ENCODE measurements at regions not wholly inside any gene's neighbourhood (a gene's known extent, or its start where the extent isn't known, plus 50 kb on each side); places are given as distances from the start of the nearest gene placed in this dataset.

DNA sequence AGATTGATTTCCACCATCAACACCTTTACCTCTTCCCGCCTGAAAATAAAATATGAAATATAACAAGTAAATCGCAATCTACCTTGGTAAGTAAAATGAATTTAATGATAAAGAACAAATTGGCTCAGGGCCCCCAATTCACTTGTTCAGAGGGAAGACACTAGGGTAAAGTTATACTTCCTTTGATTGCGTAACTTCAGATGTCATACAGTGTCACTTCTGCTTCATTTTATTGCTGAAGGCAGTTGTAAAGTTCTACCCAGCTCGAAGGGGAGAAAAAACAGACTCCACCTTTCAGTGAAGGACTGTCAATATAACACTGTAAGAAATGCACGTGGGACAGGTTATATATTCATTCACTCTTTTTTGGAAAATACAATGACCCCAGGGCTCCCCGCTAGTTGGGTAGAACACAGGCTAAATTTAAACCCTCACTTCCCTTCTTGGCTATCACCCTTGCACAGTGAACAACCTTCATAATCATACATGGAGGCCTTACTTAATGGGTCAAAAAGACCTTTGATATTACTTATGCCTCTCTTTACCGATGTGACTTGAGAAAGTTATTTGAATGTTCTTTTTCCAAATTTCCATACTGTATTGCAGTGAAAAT lies 848.8 kb downstream of the MAT2B start:
- no peak for DNase-seq (ENCODE audit: low read depth)
- TF ChIP-seq CTCF (IDR thresholded peaks at IDR 0.05; ENCODE audit: control insufficient read depth, extremely low read depth, insufficient read depth): no peak
- no peak overlapping the region for H3K4me3 ChIP-seq (ENCODE audit: low read depth, low read length)

DNA sequence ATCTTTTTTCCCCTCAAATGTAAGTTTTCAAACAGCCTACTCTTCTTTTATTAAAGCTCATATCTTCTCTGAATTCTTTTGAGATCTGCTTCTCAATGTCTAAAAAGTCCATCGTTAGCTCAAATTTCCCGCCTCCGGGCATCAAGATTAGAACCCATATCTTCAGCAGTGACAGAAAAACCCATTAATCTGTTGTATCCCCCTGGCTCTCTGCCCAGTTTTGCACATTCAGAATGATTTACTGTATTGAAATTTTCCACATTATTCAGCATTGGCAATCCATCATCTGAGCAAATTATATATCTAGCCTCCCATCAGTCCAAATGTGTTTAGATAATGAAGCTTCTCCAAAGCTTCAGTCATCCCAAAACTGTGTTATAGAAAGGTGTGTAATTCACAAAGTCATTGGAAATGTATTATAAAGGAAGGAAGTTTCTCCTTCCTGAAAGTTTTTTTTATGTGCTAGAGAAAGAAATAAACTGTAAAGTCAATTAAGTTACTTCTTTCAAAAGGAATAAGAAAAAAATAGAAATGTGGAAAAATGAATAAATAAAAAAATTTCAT lies 849.9 kb downstream of the MAT2B start:
- no peak for TF ChIP-seq CTCF (IDR thresholded peaks at IDR 0.05; ENCODE audit: control insufficient read depth, extremely low read depth, insufficient read depth)
- H3K4me3 ChIP-seq (ENCODE audit: low read depth, low read length): no peak overlapping the region
- DNase-seq (ENCODE audit: low read depth): no peak

- no peak for DNase-seq (ENCODE audit: low read depth)
- TF ChIP-seq CTCF (IDR thresholded peaks at IDR 0.05; ENCODE audit: control insufficient read depth, extremely low read depth, insufficient read depth): no peak
- H3K4me3 ChIP-seq (ENCODE audit: low read depth, low read length): no peak overlapping the region
Measured at GRCh38 chr5:164356790-164357189, 851.4 kb downstream of the MAT2B start.

DNA sequence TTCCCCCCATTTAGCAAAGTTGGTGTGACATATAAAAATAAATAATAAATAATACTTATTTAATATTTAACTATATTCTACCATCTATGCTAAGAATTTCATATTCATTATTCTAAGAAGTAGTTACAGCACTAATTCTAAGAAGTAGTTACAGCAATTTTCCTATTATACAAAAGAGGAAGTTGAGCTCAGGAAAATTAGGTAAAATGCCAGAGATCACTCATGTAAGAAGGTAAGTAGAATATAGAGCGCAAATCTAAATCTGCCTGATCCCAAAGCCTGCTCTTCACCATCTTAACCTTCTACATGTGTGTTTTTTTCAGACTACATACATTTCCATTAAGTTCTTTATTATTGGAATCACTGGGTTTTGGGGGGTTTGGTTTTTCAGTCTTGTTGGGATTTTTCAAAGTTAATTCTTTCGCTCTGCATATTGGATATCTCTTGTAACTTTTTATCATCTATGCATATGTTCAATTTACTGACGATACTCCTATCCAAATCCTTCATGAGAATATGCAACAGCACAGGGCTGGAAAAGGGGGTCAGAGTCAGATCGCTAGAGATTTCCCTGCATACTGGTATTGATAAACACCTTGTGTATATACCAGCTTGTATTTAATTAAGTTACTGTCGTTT lies 852.1 kb downstream of the MAT2B start:
- TF ChIP-seq CTCF (IDR thresholded peaks at IDR 0.05; ENCODE audit: control insufficient read depth, extremely low read depth, insufficient read depth): no peak
- DNase-seq (ENCODE audit: low read depth): no peak

DNA sequence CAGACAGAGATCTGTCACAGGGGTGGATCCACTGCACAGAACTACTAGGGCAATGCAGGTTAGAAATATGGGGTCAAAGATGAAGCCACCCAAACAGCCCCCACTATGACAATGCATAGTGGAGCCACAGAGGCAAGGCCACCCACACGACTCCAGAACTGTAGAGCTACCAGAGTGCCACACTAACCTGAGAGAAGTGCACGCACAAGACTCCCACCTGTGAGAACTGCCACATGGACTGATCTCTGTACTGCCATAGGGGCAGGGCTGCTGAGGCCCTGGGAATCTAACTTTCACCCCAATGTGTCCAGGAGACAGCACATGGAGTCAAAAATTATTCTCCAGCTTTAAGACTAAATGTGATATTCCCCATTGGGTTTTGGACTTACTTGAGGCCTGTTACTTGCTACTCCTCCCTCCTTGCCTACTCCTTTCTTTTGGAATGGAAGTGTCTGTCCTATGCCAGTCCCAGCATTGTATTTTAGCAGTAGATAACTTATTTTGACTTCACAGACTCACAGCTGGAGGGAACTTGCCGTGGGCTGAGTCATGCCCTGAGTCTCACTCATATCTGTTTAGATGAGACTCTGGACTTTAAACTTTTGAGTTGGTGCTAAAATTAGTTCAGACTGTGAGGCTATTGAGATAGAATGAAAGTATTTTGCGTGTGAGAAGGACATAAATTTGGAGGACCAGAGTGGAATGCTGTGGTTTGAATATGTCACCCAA lies 853.3 kb downstream of the MAT2B start:
- no peak overlapping the region for H3K4me3 ChIP-seq (ENCODE audit: low read depth, low read length)
- no peak for TF ChIP-seq CTCF (IDR thresholded peaks at IDR 0.05; ENCODE audit: control insufficient read depth, extremely low read depth, insufficient read depth)
- no peak for DNase-seq (ENCODE audit: low read depth)

More for the DNA sequence above, 852.1 kb downstream of the MAT2B start:
- H3K4me3 ChIP-seq (ENCODE audit: low read depth, low read length): no peak overlapping the region

DNA sequence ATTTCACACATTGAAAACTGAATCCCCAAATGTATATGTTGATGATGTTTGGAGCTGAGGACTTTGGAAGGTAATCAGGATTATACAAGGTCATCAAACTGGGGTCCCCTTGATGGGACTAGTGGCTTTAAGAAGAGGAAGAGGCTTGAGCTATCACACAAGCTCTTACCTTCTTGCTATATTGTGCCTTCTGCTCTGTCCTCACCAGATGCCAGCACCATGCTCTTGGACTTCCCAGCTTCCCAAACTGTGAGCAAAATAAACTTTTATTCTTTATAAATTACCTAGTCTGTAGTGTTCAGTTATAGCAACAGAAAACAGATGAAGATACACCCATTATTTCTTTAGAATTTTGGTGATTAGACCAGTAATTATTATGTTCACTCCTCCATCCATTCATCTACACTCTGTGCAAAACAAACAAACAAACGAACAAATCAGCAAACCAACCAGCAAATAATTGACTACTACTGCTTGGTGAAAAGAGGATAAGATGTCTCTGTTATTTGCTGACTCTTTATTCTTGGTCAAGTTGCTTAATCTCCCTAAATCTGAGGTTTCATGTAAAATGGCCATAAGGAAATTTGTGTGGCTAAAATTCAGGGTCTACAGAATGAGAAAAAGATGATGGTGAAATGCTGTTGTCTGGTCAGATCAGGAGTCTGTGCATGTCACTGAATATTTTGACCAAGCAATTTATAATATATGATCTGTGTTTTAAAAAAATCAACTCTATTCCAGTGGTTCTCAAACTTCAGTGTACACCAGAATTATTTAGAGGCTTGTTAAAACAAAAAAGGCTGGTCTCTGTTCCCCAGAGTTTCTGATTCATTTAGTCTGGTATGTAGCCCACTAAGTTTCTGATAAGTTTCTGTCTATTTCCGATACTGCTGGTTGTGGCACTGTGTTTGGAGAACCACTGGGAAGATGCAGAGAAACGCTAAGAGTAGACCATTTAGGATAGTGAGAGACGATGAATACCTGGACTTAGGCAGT lies 854.1 kb downstream of the MAT2B start:
- no peak for TF ChIP-seq CTCF (IDR thresholded peaks at IDR 0.05; ENCODE audit: control insufficient read depth, extremely low read depth, insufficient read depth)
- no peak overlapping the region for H3K4me3 ChIP-seq (ENCODE audit: low read depth, low read length)
- no peak for DNase-seq (ENCODE audit: low read depth)

Data from LNCaP clone FGC (cell line).